ENCODE measurements at regions not wholly inside any gene's neighbourhood (a gene's known extent, or its start where the extent isn't known, plus 50 kb on each side); places are given as distances from the start of the nearest gene placed in this dataset.

GRCh38 chr5:67310740-67311139, 114.1 kb upstream of the CD180 start:
- Histone ChIP-seq H3K27me3 (peaks cover 3% of the 10 kb centered on the region), H3K4me3 (no peak overlapping the region), H3K4me1 (peaks cover 18% of the 10 kb centered on the region), H3K36me3 (no peaks in the 10 kb centered on the region), H3K27ac (no peak overlapping the region), H3K9me3 (no peaks in the 10 kb centered on the region)
- no peak for DNase-seq (ENCODE audit: extremely low spot score in 2 of 2)
- TF ChIP-seq, protein P1, sequence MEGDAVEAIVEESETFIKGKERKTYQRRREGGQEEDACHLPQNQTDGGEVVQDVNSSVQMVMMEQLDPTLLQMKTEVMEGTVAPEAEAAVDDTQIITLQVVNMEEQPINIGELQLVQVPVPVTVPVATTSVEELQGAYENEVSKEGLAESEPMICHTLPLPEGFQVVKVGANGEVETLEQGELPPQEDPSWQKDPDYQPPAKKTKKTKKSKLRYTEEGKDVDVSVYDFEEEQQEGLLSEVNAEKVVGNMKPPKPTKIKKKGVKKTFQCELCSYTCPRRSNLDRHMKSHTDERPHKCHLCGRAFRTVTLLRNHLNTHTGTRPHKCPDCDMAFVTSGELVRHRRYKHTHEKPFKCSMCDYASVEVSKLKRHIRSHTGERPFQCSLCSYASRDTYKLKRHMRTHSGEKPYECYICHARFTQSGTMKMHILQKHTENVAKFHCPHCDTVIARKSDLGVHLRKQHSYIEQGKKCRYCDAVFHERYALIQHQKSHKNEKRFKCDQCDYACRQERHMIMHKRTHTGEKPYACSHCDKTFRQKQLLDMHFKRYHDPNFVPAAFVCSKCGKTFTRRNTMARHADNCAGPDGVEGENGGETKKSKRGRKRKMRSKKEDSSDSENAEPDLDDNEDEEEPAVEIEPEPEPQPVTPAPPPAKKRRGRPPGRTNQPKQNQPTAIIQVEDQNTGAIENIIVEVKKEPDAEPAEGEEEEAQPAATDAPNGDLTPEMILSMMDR (IDR thresholded peaks at IDR 0.05), result no peak
- TF ChIP-seq POLR2A (IDR thresholded peaks at IDR 0.05) (no peak), POLR2AphosphoS5 (IDR thresholded peaks at IDR 0.05; ENCODE audit: insufficient read depth in 1 of 2, low read depth in 1 of 2) (no peak)
- intact Hi-C loops (cut with DNase I), result no loop called here

DNA sequence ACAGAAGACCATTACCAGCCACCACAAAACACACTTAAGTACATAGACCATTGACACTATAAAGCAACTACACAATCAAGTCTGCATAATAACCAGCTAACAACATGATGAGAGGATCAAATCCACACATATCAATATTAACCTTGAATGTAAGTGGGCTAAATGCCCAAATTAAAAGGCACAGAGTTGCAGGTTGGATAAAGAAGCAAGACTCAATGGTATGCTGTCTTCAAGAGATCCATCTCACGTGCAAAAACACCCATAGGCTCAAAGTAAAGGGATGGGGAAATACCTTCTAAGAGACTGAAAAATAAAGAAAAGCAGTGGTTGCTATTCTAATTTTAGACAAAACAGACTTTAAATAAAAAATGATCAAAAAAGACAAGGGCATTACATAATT, 113.6 kb upstream of the CD180 start:
- H3K27ac ChIP-seq, result no peak overlapping the region
- no peak for DNase-seq (ENCODE audit: extremely low spot score in 2 of 2)
- peaks cover 19% of the 10 kb centered on the region for H3K4me1 ChIP-seq
- no peak overlapping the region for H3K4me3 ChIP-seq
- peaks cover 3% of the 10 kb centered on the region for H3K27me3 ChIP-seq
- intact Hi-C loops (cut with DNase I), result no loop called here
- no peak for TF ChIP-seq POLR2A (IDR thresholded peaks at IDR 0.05)
- TF ChIP-seq, protein P1 (IDR thresholded peaks at IDR 0.05), result no peak
- TF ChIP-seq POLR2AphosphoS5 (IDR thresholded peaks at IDR 0.05; ENCODE audit: insufficient read depth in 1 of 2, low read depth in 1 of 2), result no peak
- no peaks in the 10 kb centered on the region for H3K36me3 ChIP-seq
- no peaks in the 10 kb centered on the region for H3K9me3 ChIP-seq

DNA sequence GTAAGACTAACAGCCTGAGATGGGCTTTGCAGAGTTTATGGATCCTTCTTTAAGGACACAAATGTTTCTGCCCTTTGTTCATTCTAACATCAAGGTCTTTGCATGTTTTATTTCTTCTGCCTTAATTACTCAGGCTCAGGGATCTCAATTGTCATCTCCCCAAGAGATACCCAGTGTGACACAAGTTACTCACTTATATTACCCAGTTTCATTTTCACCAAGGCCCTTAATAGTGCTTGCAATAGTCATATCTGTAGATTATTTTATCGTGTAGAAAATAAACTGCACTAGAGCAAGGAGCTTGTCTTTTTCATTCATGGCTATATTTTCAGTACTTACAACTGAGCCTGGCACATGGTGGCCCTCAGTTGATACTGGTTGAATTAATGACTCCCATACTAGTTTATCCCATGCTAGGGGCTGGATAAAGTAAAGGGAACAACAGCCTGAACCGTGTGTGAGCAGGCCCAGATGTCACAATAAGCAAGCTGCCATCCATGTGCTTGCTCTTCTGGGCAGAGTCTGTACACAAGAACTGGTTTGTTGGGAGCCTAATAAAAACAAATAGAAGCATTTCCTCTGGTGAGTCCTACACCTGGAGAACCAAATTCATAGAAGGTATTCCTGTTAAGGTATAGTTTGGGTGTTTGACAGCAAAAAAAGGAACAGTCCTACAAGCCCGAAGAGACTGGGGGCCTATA, 112.5 kb upstream of the CD180 start:
- Histone ChIP-seq H3K4me3 (no peak overlapping the region), H3K36me3 (no peaks in the 10 kb centered on the region), H3K27ac (no peak overlapping the region), H3K27me3 (peaks cover 3% of the 10 kb centered on the region), H3K9me3 (no peaks in the 10 kb centered on the region), H3K4me1 (peaks cover 17% of the 10 kb centered on the region)
- no peak for DNase-seq (ENCODE audit: extremely low spot score in 2 of 2)
- TF ChIP-seq POLR2A (IDR thresholded peaks at IDR 0.05) (no peak), POLR2AphosphoS5 (IDR thresholded peaks at IDR 0.05; ENCODE audit: insufficient read depth in 1 of 2, low read depth in 1 of 2) (no peak)
- TF ChIP-seq, protein P1 (IDR thresholded peaks at IDR 0.05), result no peak
- intact Hi-C loops (cut with DNase I), result no loop called here

DNA sequence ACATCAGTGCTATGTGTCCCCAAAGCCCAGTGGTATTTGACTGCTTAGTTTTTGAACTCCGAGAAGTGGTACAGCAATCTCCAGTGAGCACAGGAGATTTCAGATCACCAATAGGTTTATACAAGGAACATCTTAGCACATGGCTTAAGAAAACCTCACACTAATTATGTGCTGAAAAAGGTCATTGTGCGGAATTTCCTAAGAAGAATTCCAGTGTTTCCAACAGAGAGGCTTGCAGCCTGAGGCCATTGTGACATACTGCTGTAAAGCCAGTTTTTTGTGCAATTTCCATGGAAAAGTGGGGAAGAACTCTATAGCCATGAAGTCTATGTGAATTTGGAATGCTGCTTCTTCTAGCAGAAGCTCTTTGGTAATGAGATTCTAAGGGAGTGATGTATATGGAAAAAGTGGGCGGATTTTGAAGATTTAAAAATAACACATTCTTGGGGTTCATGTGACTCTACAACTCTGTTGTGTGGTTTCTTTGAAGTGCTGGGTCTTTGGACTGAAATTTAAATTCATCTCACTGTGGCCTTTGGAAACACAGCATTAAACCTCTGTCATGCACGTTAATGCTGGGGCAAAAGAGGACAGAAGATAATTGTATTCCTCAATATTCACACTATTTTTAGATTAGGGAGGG, 110.5 kb upstream of the CD180 start:
- intact Hi-C loops (cut with DNase I), result no loop called here

More for the DNA sequence above, 110.5 kb upstream of the CD180 start:
- Histone ChIP-seq H3K27me3 (peaks cover 3% of the 10 kb centered on the region), H3K4me1 (peaks cover 28% of the 10 kb centered on the region), H3K36me3 (no peaks in the 10 kb centered on the region), H3K9me3 (no peaks in the 10 kb centered on the region), H3K4me3 (no peak overlapping the region), H3K27ac (no peak overlapping the region)
- TF ChIP-seq POLR2A (IDR thresholded peaks at IDR 0.05) (no peak), POLR2AphosphoS5 (IDR thresholded peaks at IDR 0.05; ENCODE audit: insufficient read depth in 1 of 2, low read depth in 1 of 2) (no peak)
- TF ChIP-seq, protein P1 (IDR thresholded peaks at IDR 0.05), result no peak
- DNase-seq (ENCODE audit: extremely low spot score in 2 of 2), result no peak

All from vagina (tissue), 2 donors.